ENCODE measurements at regions not wholly inside any gene's neighbourhood (a gene's known extent, or its start where the extent isn't known, plus 50 kb on each side); places are given as distances from the start of the nearest gene placed in this dataset.

DNA sequence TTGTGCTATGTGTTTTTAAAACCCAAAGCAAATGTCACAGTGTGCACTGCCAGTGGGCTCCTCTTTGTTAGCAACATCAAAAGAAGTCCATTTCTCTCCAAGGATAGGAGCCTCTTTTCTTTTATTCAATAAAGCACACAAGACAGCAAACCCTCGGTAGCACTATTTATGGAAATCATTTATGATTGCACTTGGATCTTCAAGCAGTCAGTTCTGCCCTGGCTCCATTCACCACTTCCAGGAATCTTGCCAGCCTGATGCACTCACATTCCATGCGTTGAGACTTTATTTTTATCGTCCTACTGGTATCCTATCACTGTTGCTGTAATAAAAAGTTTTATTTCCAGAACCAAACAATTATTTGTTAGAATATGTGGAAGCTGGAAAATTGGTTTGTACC, 412.1 kb downstream of the TBL1XR1 start:
- TF ChIP-seq EZH2 (IDR thresholded peaks at IDR 0.05; ENCODE audit: borderline replicate concordance) (no peak), EZH2phosphoT487 (IDR thresholded peaks at IDR 0.05; ENCODE audit: low read depth, severe bottlenecking, unreplicated experiment) (no peak)
- TF ChIP-seq, protein P1, sequence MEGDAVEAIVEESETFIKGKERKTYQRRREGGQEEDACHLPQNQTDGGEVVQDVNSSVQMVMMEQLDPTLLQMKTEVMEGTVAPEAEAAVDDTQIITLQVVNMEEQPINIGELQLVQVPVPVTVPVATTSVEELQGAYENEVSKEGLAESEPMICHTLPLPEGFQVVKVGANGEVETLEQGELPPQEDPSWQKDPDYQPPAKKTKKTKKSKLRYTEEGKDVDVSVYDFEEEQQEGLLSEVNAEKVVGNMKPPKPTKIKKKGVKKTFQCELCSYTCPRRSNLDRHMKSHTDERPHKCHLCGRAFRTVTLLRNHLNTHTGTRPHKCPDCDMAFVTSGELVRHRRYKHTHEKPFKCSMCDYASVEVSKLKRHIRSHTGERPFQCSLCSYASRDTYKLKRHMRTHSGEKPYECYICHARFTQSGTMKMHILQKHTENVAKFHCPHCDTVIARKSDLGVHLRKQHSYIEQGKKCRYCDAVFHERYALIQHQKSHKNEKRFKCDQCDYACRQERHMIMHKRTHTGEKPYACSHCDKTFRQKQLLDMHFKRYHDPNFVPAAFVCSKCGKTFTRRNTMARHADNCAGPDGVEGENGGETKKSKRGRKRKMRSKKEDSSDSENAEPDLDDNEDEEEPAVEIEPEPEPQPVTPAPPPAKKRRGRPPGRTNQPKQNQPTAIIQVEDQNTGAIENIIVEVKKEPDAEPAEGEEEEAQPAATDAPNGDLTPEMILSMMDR (IDR thresholded peaks at IDR 0.05; ENCODE audit: poor library complexity): no peak

Measured in hepatocyte (in vitro differentiated cells).